AG04450 (cell line): ENCODE measurements at regions not wholly inside any gene's neighbourhood (a gene's known extent, or its start where the extent isn't known, plus 50 kb on each side); places are given as distances from the start of the nearest gene placed in this dataset.

ENCODE experiments used
- CTCF ChIA-PET: fragments of 300-600, 350-600 bp; formaldehyde crosslinking; extraction: SDS; loops from one replicate; lab custom pipeline; 2022; ENCODE audit warnings: antibody characterized with exemption, inconsistent platforms; lab: Charles Lee
- POLR2A ChIA-PET: fragments of 350-600 bp; formaldehyde crosslinking; extraction: SDS; loops from one replicate; lab custom pipeline; 2021; ENCODE audit warnings: antibody characterized with exemption, inconsistent platforms; lab: Yijun Ruan, JAX
- DNase-seq: peaks from one replicate; pipeline ENCODE4 v3.0.0-alpha.2; 2011; ENCODE audit warnings: low read depth, low spot score
- H3K27ac ChIP-seq: one replicate; pipeline ENCODE4 v1.5.1; 2012; ENCODE audit warnings: low read depth, low read length, control low read depth
- H3K27me3 ChIP-seq: one replicate; pipeline ENCODE4 v1.6.0; 2012; ENCODE audit warnings: low read length; ENCODE audit not compliant: control insufficient read depth, insufficient read depth
- H3K4me3 ChIP-seq: 2 replicates; pipeline ENCODE4 v1.5.1; 2011; ENCODE audit warnings: mild to moderate bottlenecking, low read depth, low read length, control low read depth
- H3K9me3 ChIP-seq: 2 replicates; pipeline ENCODE4 v1.5.1; 2012; ENCODE audit warnings: low read length; ENCODE audit not compliant: control insufficient read depth, insufficient read depth
- CTCF ChIP-seq: IDR thresholded peaks from 2 replicates; pipeline ENCODE4 v1.5.1; 2011; ENCODE audit warnings: low read depth, low read length, control low read depth, inconsistent platforms

- H3K27me3 ChIP-seq: no peaks in the 10 kb centered on the region
- TF ChIP-seq CTCF: no peak
- no peak for DNase-seq
- POLR2A ChIA-PET: no interaction called here
- H3K9me3 ChIP-seq: no peaks in the 10 kb centered on the region
- CTCF ChIA-PET: interaction anchor here (0.5 kb wide), 1 partner anchor 213 kb away, joined by 6 read pairs; no protein-coding TSS in a partner anchor
- H3K27ac ChIP-seq: no peak overlapping the region
- H3K4me3 ChIP-seq: no peak overlapping the region
Measured at GRCh38 chr3:56880720-56881575, 79.2 kb upstream of the ARHGEF3 start.

- ChIA-PET POLR2A (no interaction called here), CTCF (interaction anchor here (0.8 kb wide), 1 partner anchor 19 kb away, joined by 3 read pairs; no protein-coding TSS in a partner anchor)
- TF ChIP-seq CTCF: no peak
- Histone ChIP-seq H3K27ac (no peak overlapping the region), H3K4me3 (no peak overlapping the region), H3K27me3 (no peaks in the 10 kb centered on the region), H3K9me3 (no peaks in the 10 kb centered on the region)
- no peak for DNase-seq
Measured at GRCh38 chr3:56879436-56880215, 77.9 kb upstream of the ARHGEF3 start.

GRCh38 chr3:56878074-56878473, 76.3 kb upstream of the ARHGEF3 start:
- Histone ChIP-seq H3K27me3 (no peaks in the 10 kb centered on the region), H3K27ac (no peak overlapping the region), H3K4me3 (no peak overlapping the region), H3K9me3 (no peaks in the 10 kb centered on the region)
- ChIA-PET CTCF (no interaction called here), POLR2A (no interaction called here)
- no peak for TF ChIP-seq CTCF
- no peak for DNase-seq

GRCh38 chr3:56876916-56877315, 75.2 kb upstream of the ARHGEF3 start:
- DNase-seq: no peak
- no peak for TF ChIP-seq CTCF
- ChIA-PET POLR2A (no interaction called here), CTCF (interaction anchor here (1.0 kb wide), 1 partner anchor 77 kb away, joined by 4 read pairs; no protein-coding TSS in a partner anchor)
- no peak overlapping the region for H3K27ac ChIP-seq
- no peaks in the 10 kb centered on the region for H3K27me3 ChIP-seq
- no peak overlapping the region for H3K4me3 ChIP-seq
- H3K9me3 ChIP-seq: no peaks in the 10 kb centered on the region

- ChIA-PET POLR2A (no interaction called here), CTCF (no interaction called here)
- peaks cover 6% of the 10 kb centered on the region for H3K27me3 ChIP-seq
- H3K9me3 ChIP-seq: no peaks in the 10 kb centered on the region
- H3K27ac ChIP-seq: no peak overlapping the region
- no peak for TF ChIP-seq CTCF
- no peak for DNase-seq
- H3K4me3 ChIP-seq: no peak overlapping the region
Measured at GRCh38 chr3:56874269-56874668, 72.5 kb upstream of the ARHGEF3 start.
